T-helper 2 cell treated with Interferon-gamma antibody and Interleukin-4, amounts not matched to agents 5 μg/mL and 100 μg/mL, for 36 hours (primary cell): ENCODE measurements at regions not wholly inside any gene's neighbourhood (a gene's known extent, or its start where the extent isn't known, plus 50 kb on each side); places are given as distances from the start of the nearest gene placed in this dataset.

ENCODE experiments used
- DNase-seq: peaks from one replicate; pipeline ENCODE4 v3.0.0; 2021; ENCODE audit warnings: low spot score
- H3K27ac Mint-ChIP-seq: one replicate; pipeline ENCODE4 v1.8.0; 2021; ENCODE audit warnings: mild to moderate bottlenecking, mixed read lengths
- H3K27me3 Mint-ChIP-seq: one replicate; pipeline ENCODE4 v1.8.0; 2021; ENCODE audit warnings: low read depth, mixed read lengths
- H3K36me3 Mint-ChIP-seq: one replicate; pipeline ENCODE4 v1.8.0; 2021; ENCODE audit warnings: low read depth, mixed read lengths
- H3K4me1 Mint-ChIP-seq: one replicate; pipeline ENCODE4 v1.8.0; 2021; ENCODE audit warnings: low read depth, mixed read lengths
- H3K4me3 Mint-ChIP-seq: one replicate; pipeline ENCODE4 v1.8.0; 2022; ENCODE audit warnings: mild to moderate bottlenecking, moderate library complexity, mixed read lengths
- H3K9me3 Mint-ChIP-seq: one replicate; pipeline ENCODE4 v1.8.0; 2021; ENCODE audit warnings: mixed read lengths

- peaks cover 3% of the 10 kb centered on the region for H3K9me3 Mint-ChIP-seq
These were observed 97.4 kb upstream of the CIBAR2 start for GRCh38 chr16:85209526-85210121.

GRCh38 chr16:85210423-85211169 is 98.3 kb upstream of the CIBAR2 start:
- no peak for DNase-seq
- H3K4me3 Mint-ChIP-seq, result no peak overlapping the region
- H3K4me1 Mint-ChIP-seq, result no peaks in the 10 kb centered on the region

More at GRCh38 chr16:85209526-85210121, 97.4 kb upstream of the CIBAR2 start:
- H3K4me3 Mint-ChIP-seq, result no peak overlapping the region
- H3K36me3 Mint-ChIP-seq, result no peaks in the 10 kb centered on the region
- H3K27me3 Mint-ChIP-seq, result no peaks in the 10 kb centered on the region
- no peaks in the 10 kb centered on the region for H3K4me1 Mint-ChIP-seq
- no peak for DNase-seq
- no peak overlapping the region for H3K27ac Mint-ChIP-seq

GRCh38 chr16:85211271-85211801 is 99.1 kb upstream of the CIBAR2 start:
- Mint-ChIP-seq H3K27ac (no peak overlapping the region), H3K27me3 (no peaks in the 10 kb centered on the region), H3K4me3 (no peak overlapping the region), H3K9me3 (peaks cover 3% of the 10 kb centered on the region), H3K36me3 (no peaks in the 10 kb centered on the region), H3K4me1 (no peaks in the 10 kb centered on the region)
- DNase-seq, result no peak

More at GRCh38 chr16:85210423-85211169, 98.3 kb upstream of the CIBAR2 start:
- Mint-ChIP-seq H3K27ac (no peak overlapping the region), H3K36me3 (no peaks in the 10 kb centered on the region), H3K9me3 (peaks cover 3% of the 10 kb centered on the region), H3K27me3 (no peaks in the 10 kb centered on the region)

GRCh38 chr16:85213926-85214675 is 101.8 kb upstream of the CIBAR2 start:
- Mint-ChIP-seq H3K27ac (no peak overlapping the region), H3K4me1 (no peaks in the 10 kb centered on the region), H3K36me3 (no peaks in the 10 kb centered on the region), H3K9me3 (peaks cover under 1% of the 10 kb centered on the region), H3K27me3 (no peaks in the 10 kb centered on the region), H3K4me3 (no peak overlapping the region)
- no peak for DNase-seq

GRCh38 chr16:85215478-85216118 is 103.3 kb upstream of the CIBAR2 start:
- Mint-ChIP-seq H3K9me3 (no peaks in the 10 kb centered on the region), H3K36me3 (no peaks in the 10 kb centered on the region), H3K4me3 (no peak overlapping the region), H3K4me1 (no peaks in the 10 kb centered on the region), H3K27me3 (no peaks in the 10 kb centered on the region), H3K27ac (no peak overlapping the region)
- DNase-seq, result no peak

- Mint-ChIP-seq H3K9me3 (no peaks in the 10 kb centered on the region), H3K36me3 (no peaks in the 10 kb centered on the region), H3K4me1 (no peaks in the 10 kb centered on the region), H3K27ac (no peak overlapping the region), H3K27me3 (no peaks in the 10 kb centered on the region), H3K4me3 (no peak overlapping the region)
- no peak for DNase-seq
These were observed 104.5 kb upstream of the CIBAR2 start for GRCh38 chr16:85216522-85217375.

GRCh38 chr16:85220125-85220839 is 108.0 kb upstream of the CIBAR2 start:
- DNase-seq, result no peak
- H3K9me3 Mint-ChIP-seq, result no peaks in the 10 kb centered on the region
- no peak overlapping the region for H3K4me3 Mint-ChIP-seq
- H3K4me1 Mint-ChIP-seq, result no peaks in the 10 kb centered on the region
- H3K36me3 Mint-ChIP-seq, result no peaks in the 10 kb centered on the region
- no peaks in the 10 kb centered on the region for H3K27me3 Mint-ChIP-seq
- no peak overlapping the region for H3K27ac Mint-ChIP-seq

- no peaks in the 10 kb centered on the region for H3K9me3 Mint-ChIP-seq
- no peak overlapping the region for H3K4me3 Mint-ChIP-seq
- DNase-seq, result no peak
- no peaks in the 10 kb centered on the region for H3K4me1 Mint-ChIP-seq
- no peak overlapping the region for H3K27ac Mint-ChIP-seq
- H3K27me3 Mint-ChIP-seq, result no peaks in the 10 kb centered on the region
- H3K36me3 Mint-ChIP-seq, result no peaks in the 10 kb centered on the region
These were observed 108.9 kb upstream of the CIBAR2 start for GRCh38 chr16:85220964-85221731.

GRCh38 chr16:85221771-85222154 is 109.5 kb upstream of the CIBAR2 start:
- no peaks in the 10 kb centered on the region for H3K4me1 Mint-ChIP-seq
- no peak overlapping the region for H3K27ac Mint-ChIP-seq
- H3K36me3 Mint-ChIP-seq, result no peaks in the 10 kb centered on the region
- no peak for DNase-seq
- no peak overlapping the region for H3K4me3 Mint-ChIP-seq
- no peaks in the 10 kb centered on the region for H3K9me3 Mint-ChIP-seq
- no peaks in the 10 kb centered on the region for H3K27me3 Mint-ChIP-seq

GRCh38 chr16:85222155-85222863 is 110.0 kb upstream of the CIBAR2 start:
- no peaks in the 10 kb centered on the region for H3K4me1 Mint-ChIP-seq
- H3K4me3 Mint-ChIP-seq, result no peak overlapping the region
- no peaks in the 10 kb centered on the region for H3K9me3 Mint-ChIP-seq
- no peaks in the 10 kb centered on the region for H3K36me3 Mint-ChIP-seq
- no peak for DNase-seq
- no peaks in the 10 kb centered on the region for H3K27me3 Mint-ChIP-seq
- no peak overlapping the region for H3K27ac Mint-ChIP-seq

GRCh38 chr16:85225257-85225656 is 113.0 kb upstream of the CIBAR2 start:
- no peak for DNase-seq
- Mint-ChIP-seq H3K27me3 (no peaks in the 10 kb centered on the region), H3K9me3 (no peaks in the 10 kb centered on the region), H3K27ac (no peak overlapping the region), H3K4me1 (no peaks in the 10 kb centered on the region), H3K36me3 (no peaks in the 10 kb centered on the region), H3K4me3 (no peak overlapping the region)

- Mint-ChIP-seq H3K4me1 (no peaks in the 10 kb centered on the region), H3K27ac (no peak overlapping the region)
These were observed 113.4 kb upstream of the CIBAR2 start for GRCh38 chr16:85225721-85226120.

More at GRCh38 chr16:85225721-85226120, 113.4 kb upstream of the CIBAR2 start:
- H3K27me3 Mint-ChIP-seq, result no peaks in the 10 kb centered on the region
- no peaks in the 10 kb centered on the region for H3K9me3 Mint-ChIP-seq
- no peak overlapping the region for H3K4me3 Mint-ChIP-seq
- DNase-seq, result no peak
- H3K36me3 Mint-ChIP-seq, result no peaks in the 10 kb centered on the region
